BLaER1 (cell line): ENCODE measurements at regions not wholly inside any gene's neighbourhood (a gene's known extent, or its start where the extent isn't known, plus 50 kb on each side); places are given as distances from the start of the nearest gene placed in this dataset.

Experiments used
- H3K27ac ChIP-seq: shearing (Covaris generic); formaldehyde crosslinking; 2 replicates; pipeline ENCODE4 v1.8.1; 2022
- H3K27me3 ChIP-seq: shearing (Covaris generic); formaldehyde crosslinking; 2 replicates; pipeline ENCODE4 v1.8.1; 2022
- H3K36me3 ChIP-seq: shearing (Covaris generic); formaldehyde crosslinking; 2 replicates; pipeline ENCODE4 v1.8.1; 2022
- H3K4me1 ChIP-seq: shearing (Covaris generic); formaldehyde crosslinking; 2 replicates; pipeline ENCODE4 v1.8.1; 2022
- H3K4me2 ChIP-seq: shearing (Covaris generic); formaldehyde crosslinking; 2 replicates; pipeline ENCODE4 v1.8.1; 2022
- H3K4me3 ChIP-seq: shearing (Covaris generic); formaldehyde crosslinking; 2 replicates; pipeline ENCODE4 v1.8.1; 2022
- H3K9ac ChIP-seq: shearing (Covaris generic); formaldehyde crosslinking; 2 replicates; pipeline ENCODE4 v1.8.1; 2022
- H3K9me3 ChIP-seq: shearing (Covaris generic); formaldehyde crosslinking; 2 replicates; pipeline ENCODE4 v1.8.1; 2022
- H4K20me1 ChIP-seq: shearing (Covaris generic); formaldehyde crosslinking; 2 replicates; pipeline ENCODE4 v1.8.1; 2022
- Cebpa-rat ChIP-seq: shearing (Covaris generic); IDR thresholded peaks from 2 replicates; pipeline ENCODE4 v1.8.1; 2022

DNA sequence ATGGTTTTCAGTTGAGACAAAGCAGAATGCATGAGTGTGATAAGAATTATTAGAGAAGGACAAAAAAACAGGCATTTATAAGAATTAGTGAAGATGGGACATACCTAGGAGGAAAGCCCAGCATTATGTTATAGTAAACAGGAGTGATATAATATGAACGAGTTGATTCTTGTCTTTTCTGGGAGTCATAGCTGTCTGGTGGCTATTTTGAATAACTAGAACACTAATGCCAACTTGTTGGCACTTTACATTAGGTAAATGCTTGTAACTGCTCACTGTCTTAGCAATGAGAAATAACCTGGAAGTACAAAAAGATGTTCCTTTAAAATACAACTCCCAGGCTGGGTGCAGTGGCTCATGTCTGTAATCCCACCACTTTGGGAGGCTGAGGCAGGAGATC is 540.8 kb upstream of the SPHKAP start:
- no peak overlapping the region for H3K9ac ChIP-seq
- peaks cover 17% of the 10 kb centered on the region for H3K9me3 ChIP-seq

DNA sequence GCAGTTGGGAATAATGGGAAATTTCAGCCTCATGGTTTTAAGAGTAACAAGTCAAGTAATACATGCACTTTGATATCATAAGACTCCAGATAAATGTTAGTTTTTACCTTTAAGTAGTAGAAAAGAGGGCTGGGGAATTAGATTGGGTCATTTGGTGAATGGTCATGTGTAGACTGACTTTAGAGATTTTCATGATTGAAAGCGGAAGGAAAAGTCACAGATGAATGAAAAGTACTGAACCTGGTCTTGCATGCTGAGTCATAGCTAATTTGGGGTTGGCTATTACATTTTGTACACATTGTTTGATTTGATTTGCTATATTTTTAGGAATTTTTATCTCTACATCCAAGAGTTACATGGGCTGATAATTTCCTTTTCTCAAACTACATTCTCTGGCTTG is 539.4 kb upstream of the SPHKAP start:
- H3K4me2 ChIP-seq, result peak overlapping the region; percentile 69
- TF ChIP-seq Cebpa-rat, result no peak

More for the DNA sequence above, 540.8 kb upstream of the SPHKAP start:
- H4K20me1 ChIP-seq, result no peaks in the 10 kb centered on the region
- no peak overlapping the region for H3K4me3 ChIP-seq
- no peaks in the 10 kb centered on the region for H3K27me3 ChIP-seq
- peaks cover 48% of the 10 kb centered on the region for H3K4me1 ChIP-seq
- TF ChIP-seq Cebpa-rat, result no peak
- peak overlapping the region; percentile 69; the same call in 1 of the 2 replicates for H3K4me2 ChIP-seq
- H3K27ac ChIP-seq, result peak overlapping the region; percentile 87
- no peaks in the 10 kb centered on the region for H3K36me3 ChIP-seq

DNA sequence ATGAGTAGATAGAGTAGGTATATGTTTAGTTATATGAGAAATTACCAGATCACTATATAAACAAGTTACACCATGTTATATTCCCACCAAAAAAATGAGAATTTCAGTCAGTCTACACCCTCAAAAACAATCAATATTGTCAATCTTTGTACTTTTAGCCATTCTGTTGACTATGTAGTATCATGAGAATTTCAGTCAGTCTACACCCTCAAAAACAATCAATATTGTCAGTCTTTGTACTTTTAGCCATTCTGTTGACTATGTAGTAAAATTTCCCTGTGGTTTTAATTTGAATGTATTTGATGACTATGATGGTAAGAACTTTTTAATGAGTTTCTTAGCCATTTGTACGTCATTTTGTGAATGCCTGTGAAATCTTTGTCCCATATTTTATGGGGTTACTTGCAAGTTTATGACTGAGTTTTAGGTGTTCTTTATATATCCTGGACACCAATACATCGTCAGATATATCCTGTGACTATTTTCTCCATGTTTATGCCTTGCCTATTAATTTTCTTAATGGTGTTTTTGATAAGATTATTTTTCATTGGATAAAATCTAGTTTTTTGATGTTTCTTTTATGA is 528.4 kb upstream of the SPHKAP start:
- Histone ChIP-seq H3K4me1 (peaks cover 22% of the 10 kb centered on the region), H3K27me3 (no peaks in the 10 kb centered on the region), H3K9me3 (peaks cover 30% of the 10 kb centered on the region), H3K4me3 (no peak overlapping the region), H3K27ac (no peak overlapping the region), H4K20me1 (no peaks in the 10 kb centered on the region), H3K4me2 (no peak overlapping the region), H3K36me3 (no peaks in the 10 kb centered on the region), H3K9ac (no peak overlapping the region)
- TF ChIP-seq Cebpa-rat, result no peak

More for the DNA sequence above, 539.4 kb upstream of the SPHKAP start:
- Histone ChIP-seq H3K4me1 (peaks cover 48% of the 10 kb centered on the region), H3K36me3 (no peaks in the 10 kb centered on the region), H3K4me3 (no peak overlapping the region), H3K9me3 (peaks cover 14% of the 10 kb centered on the region), H3K27ac (peak overlapping the region; percentile 87), H3K9ac (no peak overlapping the region), H4K20me1 (no peaks in the 10 kb centered on the region), H3K27me3 (no peaks in the 10 kb centered on the region)

DNA sequence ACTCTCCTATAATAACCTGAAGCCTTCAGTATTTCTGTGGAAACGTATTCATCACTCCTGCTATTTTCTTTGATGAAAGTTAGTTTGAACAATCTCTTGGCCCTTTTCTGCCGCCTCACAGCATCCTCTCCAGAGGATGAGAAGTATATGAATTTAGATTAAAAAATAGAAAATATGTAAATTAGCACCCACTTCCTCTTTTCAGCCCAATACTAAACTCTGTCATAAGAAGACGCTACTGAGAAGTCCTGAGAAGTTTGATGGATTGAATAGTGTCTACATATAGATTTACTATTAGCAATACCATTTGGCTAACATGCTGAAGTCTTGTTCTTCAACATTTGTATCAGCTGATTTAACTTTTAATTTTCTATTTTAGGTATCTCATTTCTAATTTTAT is 526.4 kb upstream of the SPHKAP start:
- no peak overlapping the region for H3K9ac ChIP-seq
- H3K4me1 ChIP-seq, result peaks cover 22% of the 10 kb centered on the region
- TF ChIP-seq Cebpa-rat, result no peak
- no peak overlapping the region for H3K4me3 ChIP-seq
- no peak overlapping the region for H3K4me2 ChIP-seq
- no peaks in the 10 kb centered on the region for H4K20me1 ChIP-seq
- H3K36me3 ChIP-seq, result no peaks in the 10 kb centered on the region
- no peak overlapping the region for H3K27ac ChIP-seq
- peaks cover 24% of the 10 kb centered on the region for H3K9me3 ChIP-seq
- no peaks in the 10 kb centered on the region for H3K27me3 ChIP-seq

DNA sequence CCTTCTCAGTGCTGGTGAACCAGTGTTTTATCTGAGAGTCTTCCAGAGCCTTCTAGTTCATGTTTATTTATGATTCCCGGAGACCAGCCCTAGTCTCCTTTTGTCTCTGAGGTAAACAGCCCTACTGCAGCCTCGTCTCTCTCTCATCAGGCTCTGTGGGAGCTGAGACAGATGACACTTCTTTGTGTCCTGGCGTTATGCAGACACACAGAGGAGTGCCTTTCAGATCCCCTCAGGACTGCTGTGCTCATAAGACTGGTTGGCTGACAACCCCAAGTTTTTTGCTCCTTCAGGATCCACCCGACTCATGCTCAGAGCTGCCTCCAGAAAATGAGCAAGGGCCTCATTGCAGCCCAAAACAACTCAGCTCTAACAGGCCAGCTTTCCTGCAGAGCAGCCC is 523.8 kb upstream of the SPHKAP start:
- Histone ChIP-seq H3K9ac (no peak overlapping the region), H4K20me1 (no peaks in the 10 kb centered on the region), H3K4me2 (no peak overlapping the region), H3K27me3 (no peaks in the 10 kb centered on the region), H3K9me3 (peaks cover 27% of the 10 kb centered on the region), H3K4me3 (no peak overlapping the region), H3K27ac (0 out of 2 replicates have a peak overlapping the region, but pooled peaks have one; percentile 22), H3K36me3 (no peaks in the 10 kb centered on the region), H3K4me1 (peaks cover 47% of the 10 kb centered on the region)
- no peak for TF ChIP-seq Cebpa-rat

DNA sequence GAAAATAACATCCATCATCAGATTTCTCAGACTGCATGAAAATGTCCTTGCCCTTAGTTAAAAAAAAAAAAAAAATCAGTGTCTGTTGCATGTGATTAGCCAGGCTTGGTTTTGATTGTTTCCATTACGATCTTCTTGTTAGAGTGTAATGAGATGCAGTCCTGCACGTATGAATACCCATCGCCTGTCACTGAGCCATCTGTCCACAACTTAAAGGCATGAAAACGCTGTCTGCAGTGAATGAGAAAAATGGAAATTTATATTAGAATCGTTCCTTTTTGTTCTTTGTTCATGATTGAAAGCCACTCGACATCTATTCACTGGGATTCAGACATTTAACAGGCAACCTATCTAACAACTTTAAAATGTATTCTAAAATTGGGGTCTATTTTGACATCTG is 521.7 kb upstream of the SPHKAP start:
- H3K27ac ChIP-seq, result no peak overlapping the region

DNA sequence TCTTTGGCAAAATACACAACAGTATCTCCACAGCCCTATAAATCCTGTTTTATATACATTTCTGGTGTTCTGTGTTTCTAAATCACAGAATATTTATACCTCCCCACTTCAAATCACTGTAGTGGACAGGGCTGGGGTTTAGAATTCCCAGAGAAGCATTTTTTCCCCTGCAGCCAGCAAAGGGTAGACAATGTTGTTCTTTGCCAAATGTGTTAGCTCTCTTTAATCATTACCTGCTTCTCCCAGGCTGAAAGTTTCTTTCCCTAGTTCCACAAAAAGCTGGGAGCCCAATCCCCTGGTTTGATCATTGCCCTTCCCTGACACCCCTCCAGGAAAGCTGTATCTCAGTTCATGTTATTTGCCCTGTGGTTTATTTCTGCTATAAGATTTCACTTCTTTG is 520.0 kb upstream of the SPHKAP start:
- no peaks in the 10 kb centered on the region for H3K36me3 ChIP-seq
- H4K20me1 ChIP-seq, result no peaks in the 10 kb centered on the region
- no peak overlapping the region; the same call in 1 of the 2 replicates for H3K27ac ChIP-seq
- no peak overlapping the region for H3K9ac ChIP-seq
- 0 out of 2 replicates have a peak overlapping the region, but pooled peaks have one; percentile 0 for H3K4me2 ChIP-seq
- H3K4me1 ChIP-seq, result peaks cover 38% of the 10 kb centered on the region
- no peak for TF ChIP-seq Cebpa-rat
- H3K4me3 ChIP-seq, result no peak overlapping the region
- peaks cover 9% of the 10 kb centered on the region; the same call in 1 of the 2 replicates for H3K9me3 ChIP-seq
- H3K27me3 ChIP-seq, result no peaks in the 10 kb centered on the region

More for the DNA sequence above, 521.7 kb upstream of the SPHKAP start:
- TF ChIP-seq Cebpa-rat, result no peak
- peaks cover 23% of the 10 kb centered on the region; the same call in 1 of the 2 replicates for H3K9me3 ChIP-seq
- H4K20me1 ChIP-seq, result no peaks in the 10 kb centered on the region
- H3K4me1 ChIP-seq, result peaks cover 53% of the 10 kb centered on the region
- no peaks in the 10 kb centered on the region for H3K36me3 ChIP-seq
- no peak overlapping the region for H3K4me2 ChIP-seq
- H3K9ac ChIP-seq, result no peak overlapping the region
- H3K27me3 ChIP-seq, result no peaks in the 10 kb centered on the region
- H3K4me3 ChIP-seq, result no peak overlapping the region

DNA sequence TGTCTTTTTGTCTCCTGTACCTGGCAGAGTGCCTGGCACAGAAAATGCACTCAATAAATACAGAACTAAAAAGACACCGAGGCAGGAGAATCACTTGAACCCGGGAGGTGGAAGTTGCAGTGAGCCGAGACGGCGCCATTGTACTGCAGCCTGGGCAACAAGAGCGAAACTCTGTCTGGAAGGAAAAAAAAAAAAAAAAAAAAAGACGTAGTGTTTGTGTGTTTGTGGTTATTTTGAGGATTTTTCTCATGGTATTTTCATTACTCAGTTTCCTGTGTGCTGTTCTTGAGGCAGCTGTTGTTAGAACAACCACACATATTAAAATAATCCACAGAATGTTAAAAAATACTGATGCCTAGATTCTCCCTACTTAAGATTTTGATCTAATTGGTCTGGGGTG is 519.2 kb upstream of the SPHKAP start:
- Histone ChIP-seq H3K36me3 (no peaks in the 10 kb centered on the region), H3K4me2 (peak overlapping the region; percentile 51), H3K9ac (no peak overlapping the region), H4K20me1 (no peaks in the 10 kb centered on the region), H3K27ac (0 out of 2 replicates have a peak overlapping the region, but pooled peaks have one; percentile 12), H3K27me3 (no peaks in the 10 kb centered on the region), H3K4me3 (no peak overlapping the region), H3K4me1 (peaks cover 31% of the 10 kb centered on the region), H3K9me3 (peaks cover 10% of the 10 kb centered on the region; the same call in 1 of the 2 replicates)
- TF ChIP-seq Cebpa-rat, result no peak

DNA sequence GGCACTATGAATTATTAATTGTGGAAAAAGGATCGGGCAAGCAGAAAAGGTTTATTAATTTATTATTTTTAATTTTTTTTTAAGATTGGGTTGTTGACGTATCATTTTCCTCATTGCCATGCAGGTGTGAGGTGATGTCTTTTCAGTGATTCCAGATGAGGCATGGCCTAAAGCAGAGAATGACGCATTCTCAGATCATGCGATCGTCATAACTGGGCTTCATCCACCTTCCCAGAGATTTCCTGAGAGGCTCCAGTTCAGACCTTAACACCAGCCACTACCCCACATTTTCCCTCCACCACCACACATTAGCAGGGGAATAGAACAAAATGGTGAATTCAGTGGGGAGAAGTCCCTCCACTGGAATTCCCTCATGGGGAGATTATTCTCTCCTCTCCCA is 518.4 kb upstream of the SPHKAP start:
- Histone ChIP-seq H3K36me3 (no peaks in the 10 kb centered on the region), H3K4me1 (peaks cover 31% of the 10 kb centered on the region), H3K4me3 (no peak overlapping the region), H3K27me3 (no peaks in the 10 kb centered on the region), H3K27ac (0 out of 2 replicates have a peak overlapping the region, but pooled peaks have one; percentile 12), H3K9ac (no peak overlapping the region), H3K4me2 (peak overlapping the region; percentile 51), H4K20me1 (no peaks in the 10 kb centered on the region), H3K9me3 (peaks cover 10% of the 10 kb centered on the region; the same call in 1 of the 2 replicates)
- no peak for TF ChIP-seq Cebpa-rat

DNA sequence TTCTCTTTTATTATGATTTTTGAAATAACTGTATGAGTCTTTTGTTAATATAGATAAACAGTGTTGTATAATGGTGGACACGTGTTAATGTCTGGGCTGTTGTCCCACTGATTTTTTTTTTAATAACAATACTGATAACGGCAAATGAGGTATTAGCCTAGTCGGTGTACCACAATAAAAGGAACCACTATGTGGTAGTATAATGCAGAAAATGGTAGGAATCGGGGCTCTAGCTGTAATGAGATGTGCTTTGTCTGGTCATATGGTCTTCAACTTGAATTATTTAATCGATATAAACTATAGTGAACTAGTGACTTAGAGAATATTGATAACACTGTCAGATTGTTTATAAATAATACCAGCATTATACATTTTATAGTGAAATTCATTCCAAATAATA is 517.9 kb upstream of the SPHKAP start:
- Histone ChIP-seq H3K27ac (no peak overlapping the region), H3K36me3 (no peaks in the 10 kb centered on the region), H3K4me3 (no peak overlapping the region), H3K9me3 (peaks cover 10% of the 10 kb centered on the region; the same call in 1 of the 2 replicates), H4K20me1 (no peaks in the 10 kb centered on the region), H3K27me3 (no peaks in the 10 kb centered on the region), H3K4me1 (peaks cover 31% of the 10 kb centered on the region), H3K9ac (no peak overlapping the region), H3K4me2 (no peak overlapping the region)
- no peak for TF ChIP-seq Cebpa-rat

DNA sequence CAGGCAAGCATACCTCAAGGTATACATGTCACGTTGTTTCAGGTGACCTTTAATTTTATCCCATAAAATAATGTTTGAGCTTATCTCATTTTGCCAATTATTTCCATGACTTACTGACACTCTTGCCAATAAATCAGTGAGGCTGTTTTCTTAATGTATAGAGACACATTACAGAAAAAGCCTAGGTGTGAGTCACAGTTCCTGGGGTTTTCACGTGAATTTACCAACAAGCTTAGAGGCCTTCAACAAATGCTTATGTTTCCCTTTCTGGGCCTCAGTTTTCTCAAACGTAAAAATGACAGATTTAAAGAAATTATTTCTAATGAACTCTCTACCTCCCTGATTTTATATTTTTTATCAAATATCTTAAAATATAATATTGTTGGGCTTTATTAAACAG is 517.5 kb upstream of the SPHKAP start:
- Histone ChIP-seq H3K9me3 (peaks cover 10% of the 10 kb centered on the region; the same call in 1 of the 2 replicates), H3K4me2 (no peak overlapping the region)
- no peak for TF ChIP-seq Cebpa-rat

More for the DNA sequence above, 517.5 kb upstream of the SPHKAP start:
- Histone ChIP-seq H3K36me3 (no peaks in the 10 kb centered on the region), H3K27ac (no peak overlapping the region), H3K27me3 (no peaks in the 10 kb centered on the region), H3K4me1 (peaks cover 31% of the 10 kb centered on the region), H4K20me1 (no peaks in the 10 kb centered on the region), H3K4me3 (no peak overlapping the region), H3K9ac (no peak overlapping the region)
